Loucy (cell line): ENCODE measurements at regions not wholly inside any gene's neighbourhood (a gene's known extent, or its start where the extent isn't known, plus 50 kb on each side); places are given as distances from the start of the nearest gene placed in this dataset.
"Not testable (repeated sequence)": the region's sequence is repeated elsewhere in the genome, so short reads cannot be mapped to it uniquely, and the experiment has no call there.

Source experiments
- H2AFZ ChIP-seq: fragments of 200-600 bp; sonication (generic); 2 replicates; pipeline ENCODE4 v1.6.0; 2016; ENCODE audit warnings: antibody characterized with exemption, mild to moderate bottlenecking, low read length, moderate library complexity
- H3F3A ChIP-seq: fragments of 200-600 bp; 2 replicates; pipeline ENCODE4 v1.6.0; 2016; ENCODE audit warnings: antibody characterized with exemption, low read depth, mild to moderate bottlenecking
- H3K27me3 ChIP-seq: fragments of 200-600 bp; sonication (generic); 2 replicates; pipeline ENCODE4 v1.6.1; 2014; ENCODE audit warnings: low read length, mild to moderate bottlenecking; ENCODE audit not compliant: insufficient read depth, poor library complexity, severe bottlenecking
- H3K36me3 ChIP-seq: fragments of 200-600 bp; sonication (generic); 2 replicates; pipeline ENCODE4 v1.6.1; 2016; ENCODE audit warnings: low read length; ENCODE audit not compliant: insufficient read depth
- H3K4me1 ChIP-seq: fragments of 200-600 bp; sonication (generic); 2 replicates; pipeline ENCODE4 v1.5.1; 2014; ENCODE audit warnings: low read length, mild to moderate bottlenecking; ENCODE audit not compliant: insufficient read depth, poor library complexity, severe bottlenecking
- H3K4me2 ChIP-seq: fragments of 200-600 bp; sonication (generic); 2 replicates; pipeline ENCODE4 v1.6.0; 2014; ENCODE audit warnings: antibody characterized with exemption, low read length, low read depth, mild to moderate bottlenecking; ENCODE audit not compliant: poor library complexity, severe bottlenecking
- H3K4me3 ChIP-seq: fragments of 200-600 bp; sonication (generic); 2 replicates; pipeline ENCODE4 v1.5.1; 2014; ENCODE audit warnings: low read length, mild to moderate bottlenecking, mixed read lengths; ENCODE audit not compliant: poor library complexity, severe bottlenecking
- H3K79me2 ChIP-seq: fragments of 200-600 bp; sonication (generic); 2 replicates; pipeline ENCODE4 v1.6.1; 2014; ENCODE audit warnings: low read length; ENCODE audit not compliant: insufficient read depth
- H3K9ac ChIP-seq: fragments of 200-600 bp; sonication (generic); 2 replicates; pipeline ENCODE4 v1.6.0; 2014; ENCODE audit warnings: mild to moderate bottlenecking, low read depth, low read length, moderate library complexity; ENCODE audit not compliant: poor library complexity, severe bottlenecking
- H3K9me2 ChIP-seq: fragments of 200-600 bp; sonication (generic); replicated peaks from 2 replicates; pipeline ENCODE4 v1.6.1; 2016; ENCODE audit warnings: low read depth, low read length, mixed read lengths
- H3K9me3 ChIP-seq: fragments of 200-600 bp; sonication (generic); 2 replicates; pipeline ENCODE4 v1.6.1; 2014; ENCODE audit warnings: mild to moderate bottlenecking, antibody characterized with exemption, low read length, low read depth; ENCODE audit not compliant: insufficient read depth
- H4K20me1 ChIP-seq: fragments of 200-600 bp; sonication (generic); 2 replicates; pipeline ENCODE4 v1.6.0; 2014; ENCODE audit warnings: antibody characterized with exemption, low read length, mild to moderate bottlenecking; ENCODE audit not compliant: insufficient read depth, poor library complexity, severe bottlenecking
- EZH2phosphoT487 ChIP-seq: fragments of 200-600 bp; IDR thresholded peaks from 2 replicates; pipeline ENCODE4 v1.6.1; 2018; ENCODE audit warnings: antibody characterized with exemption, mild to moderate bottlenecking, moderate library complexity, borderline replicate concordance
- TF ChIP-seq, protein P1 (sequence below): fragments of 200-600 bp; sonication (generic); conservative IDR thresholded peaks from 2 replicates; pipeline ENCODE4 v1.5.1; 2014; ENCODE audit warnings: mild to moderate bottlenecking, antibody characterized with exemption, low read length

DNA sequence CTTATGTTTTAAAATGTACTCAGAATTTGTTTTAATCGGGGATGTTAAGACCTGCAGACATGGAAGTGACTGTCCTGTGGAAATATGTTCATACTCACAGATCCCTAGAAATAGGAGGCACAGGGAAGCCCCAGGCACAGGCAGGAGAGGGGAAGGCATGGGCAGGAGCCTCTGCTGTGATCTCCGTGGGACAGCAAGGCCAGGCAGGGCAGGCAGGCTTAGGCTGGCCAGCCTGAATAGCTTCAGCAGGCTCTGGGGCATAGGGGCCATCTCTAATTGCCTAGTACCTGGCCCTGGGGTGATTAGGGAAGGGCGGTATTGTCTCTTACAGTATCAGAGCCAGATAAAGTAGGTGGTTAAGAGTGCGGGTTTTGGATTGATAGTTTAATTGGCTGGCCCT lies 59.8 kb upstream of the PLEKHG4B start:
- no peaks in the 10 kb centered on the region for H3K79me2 ChIP-seq
- H3K9me2 ChIP-seq: no peaks in the 10 kb centered on the region
- H3K27me3 ChIP-seq: no peaks in the 10 kb centered on the region
- H3K9me3 ChIP-seq: no peaks in the 10 kb centered on the region
- no peak overlapping the region for H3K9ac ChIP-seq
- H2AFZ ChIP-seq: no peak overlapping the region
- no peak overlapping the region for H3K4me3 ChIP-seq
- H3F3A ChIP-seq: no peaks in the 10 kb centered on the region
- peaks cover 7% of the 10 kb centered on the region for H3K4me1 ChIP-seq
- H3K4me2 ChIP-seq: no peak overlapping the region
- no peaks in the 10 kb centered on the region for H3K36me3 ChIP-seq
- TF ChIP-seq, protein P1, sequence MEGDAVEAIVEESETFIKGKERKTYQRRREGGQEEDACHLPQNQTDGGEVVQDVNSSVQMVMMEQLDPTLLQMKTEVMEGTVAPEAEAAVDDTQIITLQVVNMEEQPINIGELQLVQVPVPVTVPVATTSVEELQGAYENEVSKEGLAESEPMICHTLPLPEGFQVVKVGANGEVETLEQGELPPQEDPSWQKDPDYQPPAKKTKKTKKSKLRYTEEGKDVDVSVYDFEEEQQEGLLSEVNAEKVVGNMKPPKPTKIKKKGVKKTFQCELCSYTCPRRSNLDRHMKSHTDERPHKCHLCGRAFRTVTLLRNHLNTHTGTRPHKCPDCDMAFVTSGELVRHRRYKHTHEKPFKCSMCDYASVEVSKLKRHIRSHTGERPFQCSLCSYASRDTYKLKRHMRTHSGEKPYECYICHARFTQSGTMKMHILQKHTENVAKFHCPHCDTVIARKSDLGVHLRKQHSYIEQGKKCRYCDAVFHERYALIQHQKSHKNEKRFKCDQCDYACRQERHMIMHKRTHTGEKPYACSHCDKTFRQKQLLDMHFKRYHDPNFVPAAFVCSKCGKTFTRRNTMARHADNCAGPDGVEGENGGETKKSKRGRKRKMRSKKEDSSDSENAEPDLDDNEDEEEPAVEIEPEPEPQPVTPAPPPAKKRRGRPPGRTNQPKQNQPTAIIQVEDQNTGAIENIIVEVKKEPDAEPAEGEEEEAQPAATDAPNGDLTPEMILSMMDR: no peak
- no peak for TF ChIP-seq EZH2phosphoT487
- H4K20me1 ChIP-seq: no peaks in the 10 kb centered on the region

DNA sequence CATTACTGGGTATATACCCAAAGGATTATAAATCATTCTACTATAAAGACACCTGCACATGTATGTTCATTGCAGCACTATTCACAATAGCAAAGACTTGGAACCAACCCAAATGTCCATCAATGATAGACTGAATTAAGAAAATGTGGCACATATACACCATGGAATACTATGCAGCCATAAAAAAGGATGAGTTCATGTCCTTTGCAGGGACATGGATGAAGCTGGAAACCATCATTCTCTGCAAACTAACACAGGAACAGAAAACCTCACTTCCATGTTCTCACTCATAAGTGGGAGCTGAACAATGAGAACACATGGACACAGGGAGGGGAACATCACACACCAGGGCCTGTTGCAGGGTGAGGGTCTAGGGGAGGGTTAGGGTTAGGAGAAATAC lies 56.4 kb upstream of the PLEKHG4B start:
- not testable (repeated sequence) for H3K79me2 ChIP-seq, H3K27me3 ChIP-seq, H3K4me3 ChIP-seq, H3K9me2 ChIP-seq, H4K20me1 ChIP-seq, H2AFZ ChIP-seq, H3K9ac ChIP-seq, H3K4me2 ChIP-seq, H3K9me3 ChIP-seq, H3F3A ChIP-seq, H3K4me1 ChIP-seq, H3K36me3 ChIP-seq

DNA sequence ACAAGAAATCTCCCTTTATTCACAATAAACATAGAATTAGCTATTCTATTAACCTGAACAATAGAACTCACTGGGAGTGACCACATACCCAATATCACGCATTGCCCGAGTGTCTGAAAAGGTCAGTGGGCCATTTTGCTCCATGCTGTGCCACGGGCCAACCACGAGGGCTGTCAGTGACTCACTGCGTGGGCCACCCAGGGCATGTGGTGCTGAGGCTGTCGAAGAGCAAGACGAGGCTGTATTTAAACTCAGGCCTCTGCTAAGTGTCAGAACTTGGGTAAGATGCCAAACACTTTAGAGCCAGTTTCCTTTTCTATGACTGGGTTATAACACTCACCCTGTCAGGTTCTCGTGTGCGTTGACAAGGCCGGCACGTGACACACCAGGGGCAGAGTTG lies 54.8 kb upstream of the PLEKHG4B start:
- not testable (repeated sequence) for H3K9me3 ChIP-seq, H3K36me3 ChIP-seq, H2AFZ ChIP-seq, H3K4me1 ChIP-seq, H3K79me2 ChIP-seq, H3F3A ChIP-seq, H3K4me3 ChIP-seq, H3K4me2 ChIP-seq, H3K27me3 ChIP-seq, H4K20me1 ChIP-seq, H3K9ac ChIP-seq, H3K9me2 ChIP-seq

DNA sequence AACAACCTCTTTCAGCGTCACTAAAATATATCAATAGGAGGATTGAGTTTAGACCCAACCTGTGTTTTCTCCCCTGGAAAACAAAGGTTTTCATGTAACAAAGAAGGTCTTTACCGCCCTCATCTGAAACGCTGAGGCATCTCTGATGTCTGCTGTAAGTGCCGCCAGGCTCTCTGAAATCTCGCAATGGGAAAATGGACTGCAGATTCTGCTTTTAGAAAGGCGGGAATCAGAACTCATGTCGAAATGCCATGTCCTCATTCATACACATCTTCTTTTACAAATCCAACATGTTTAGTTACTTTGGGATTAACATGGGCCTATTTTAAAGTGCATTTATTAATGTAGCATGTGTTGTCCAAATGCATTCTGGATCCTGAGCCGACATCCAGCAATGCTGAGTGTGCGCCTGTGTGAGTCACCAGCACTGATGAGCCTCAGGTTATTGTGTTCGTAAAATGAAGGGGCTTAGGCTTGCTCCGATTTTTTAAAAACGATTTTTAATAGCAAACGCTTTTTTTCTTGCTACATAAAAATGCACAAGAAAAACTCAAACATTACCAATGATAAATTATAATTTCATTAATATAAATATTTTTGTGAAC lies 51.9 kb upstream of the PLEKHG4B start:
- Histone ChIP-seq H3K4me2 (no peak overlapping the region), H4K20me1 (no peaks in the 10 kb centered on the region), H3K36me3 (no peaks in the 10 kb centered on the region), H3K9me3 (no peaks in the 10 kb centered on the region), H3F3A (no peaks in the 10 kb centered on the region), H3K4me1 (peaks cover 1% of the 10 kb centered on the region), H3K79me2 (no peaks in the 10 kb centered on the region), H3K27me3 (no peaks in the 10 kb centered on the region), H3K9me2 (no peaks in the 10 kb centered on the region), H2AFZ (no peak overlapping the region), H3K9ac (no peak overlapping the region), H3K4me3 (no peak overlapping the region)
- TF ChIP-seq, protein P1: no peak; the same call in 1 of the 2 replicates
- TF ChIP-seq EZH2phosphoT487: no peak
